Mesothelial cell of epicardium (in vitro differentiated cells): ENCODE measurements at regions not wholly inside any gene's neighbourhood (a gene's known extent, or its start where the extent isn't known, plus 50 kb on each side); places are given as distances from the start of the nearest gene placed in this dataset.
"Not testable (repeated sequence)": the region's sequence is repeated elsewhere in the genome, so short reads cannot be mapped to it uniquely, and the experiment has no call there.

Experiments used
- DNase-seq, 2 experiments: peaks; one replicate each; pipeline ENCODE4 v3.0.0; 2021; ENCODE audit warnings: low spot score in 2 of 2; ENCODE audit not compliant: unreplicated experiment in 2 of 2
- H3K27ac Mint-ChIP-seq: 2 replicates; pipeline ENCODE4 v1.8.0; 2021; ENCODE audit warnings: mixed read lengths
- H3K27me3 Mint-ChIP-seq: 2 replicates; pipeline ENCODE4 v1.8.0; 2021; ENCODE audit warnings: low read depth, mixed read lengths
- H3K36me3 Mint-ChIP-seq: 2 replicates; pipeline ENCODE4 v1.8.0; 2021; ENCODE audit warnings: mixed read lengths
- H3K4me1 Mint-ChIP-seq: 2 replicates; pipeline ENCODE4 v1.8.0; 2021; ENCODE audit warnings: mixed read lengths
- H3K4me3 Mint-ChIP-seq: 2 replicates; pipeline ENCODE4 v1.8.0; 2021; ENCODE audit warnings: mild to moderate bottlenecking, moderate library complexity, mixed read lengths
- H3K9me3 Mint-ChIP-seq: 2 replicates; pipeline ENCODE4 v1.8.0; 2021; ENCODE audit warnings: mixed read lengths
- TF ChIP-seq, protein P1 (sequence below): fragments of 200-600 bp; sonication (generic); IDR thresholded peaks from one replicate; pipeline ENCODE4 v1.5.0; 2021; ENCODE audit warnings: antibody characterized with exemption; ENCODE audit not compliant: unreplicated experiment

DNA sequence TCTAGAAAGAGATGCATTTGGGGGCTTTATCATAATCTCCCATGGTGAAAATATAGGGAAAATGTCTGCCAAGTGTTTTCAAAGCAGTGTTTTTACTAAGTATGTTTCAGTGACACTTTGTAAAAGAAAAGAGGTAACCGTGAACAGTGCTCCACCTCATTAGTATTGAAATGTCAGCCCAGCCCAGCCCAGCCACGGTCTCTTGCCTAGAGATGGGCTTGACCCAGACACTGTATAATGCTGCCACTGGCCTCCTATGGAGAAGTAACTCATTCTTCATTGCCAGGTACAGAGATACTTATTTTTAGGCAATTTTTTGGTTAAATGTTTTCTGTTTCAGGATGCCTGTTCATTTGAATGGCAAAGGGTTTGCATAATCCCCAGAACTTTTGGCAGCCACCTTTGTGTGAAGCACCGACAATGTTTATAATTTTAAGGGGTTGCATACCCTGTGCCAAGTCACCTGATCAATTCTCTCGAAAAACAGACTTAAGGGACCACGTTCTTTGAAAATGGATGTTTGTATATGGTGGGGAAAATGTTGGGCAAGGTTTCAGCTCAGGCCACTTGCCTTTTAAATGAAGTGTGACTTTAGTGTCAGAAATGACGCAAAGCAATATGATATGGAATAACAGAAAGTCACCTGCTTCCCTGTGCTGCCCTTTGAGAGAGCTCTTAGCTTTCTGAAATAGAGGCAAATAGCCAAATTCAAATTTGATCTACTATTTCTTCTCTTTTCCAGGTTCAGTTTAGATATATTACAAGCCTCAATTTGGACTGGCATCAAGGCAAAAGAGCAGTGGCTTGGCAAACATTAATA, 314.5 kb upstream of the RGPD4 start:
- TF ChIP-seq, protein P1, sequence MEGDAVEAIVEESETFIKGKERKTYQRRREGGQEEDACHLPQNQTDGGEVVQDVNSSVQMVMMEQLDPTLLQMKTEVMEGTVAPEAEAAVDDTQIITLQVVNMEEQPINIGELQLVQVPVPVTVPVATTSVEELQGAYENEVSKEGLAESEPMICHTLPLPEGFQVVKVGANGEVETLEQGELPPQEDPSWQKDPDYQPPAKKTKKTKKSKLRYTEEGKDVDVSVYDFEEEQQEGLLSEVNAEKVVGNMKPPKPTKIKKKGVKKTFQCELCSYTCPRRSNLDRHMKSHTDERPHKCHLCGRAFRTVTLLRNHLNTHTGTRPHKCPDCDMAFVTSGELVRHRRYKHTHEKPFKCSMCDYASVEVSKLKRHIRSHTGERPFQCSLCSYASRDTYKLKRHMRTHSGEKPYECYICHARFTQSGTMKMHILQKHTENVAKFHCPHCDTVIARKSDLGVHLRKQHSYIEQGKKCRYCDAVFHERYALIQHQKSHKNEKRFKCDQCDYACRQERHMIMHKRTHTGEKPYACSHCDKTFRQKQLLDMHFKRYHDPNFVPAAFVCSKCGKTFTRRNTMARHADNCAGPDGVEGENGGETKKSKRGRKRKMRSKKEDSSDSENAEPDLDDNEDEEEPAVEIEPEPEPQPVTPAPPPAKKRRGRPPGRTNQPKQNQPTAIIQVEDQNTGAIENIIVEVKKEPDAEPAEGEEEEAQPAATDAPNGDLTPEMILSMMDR, result no peak
- Mint-ChIP-seq H3K4me3 (no peak overlapping the region), H3K27me3 (no peaks in the 10 kb centered on the region), H3K4me1 (no peaks in the 10 kb centered on the region), H3K27ac (no peak overlapping the region), H3K9me3 (peaks cover 15% of the 10 kb centered on the region), H3K36me3 (no peaks in the 10 kb centered on the region)
- DNase-seq, result no peak

DNA sequence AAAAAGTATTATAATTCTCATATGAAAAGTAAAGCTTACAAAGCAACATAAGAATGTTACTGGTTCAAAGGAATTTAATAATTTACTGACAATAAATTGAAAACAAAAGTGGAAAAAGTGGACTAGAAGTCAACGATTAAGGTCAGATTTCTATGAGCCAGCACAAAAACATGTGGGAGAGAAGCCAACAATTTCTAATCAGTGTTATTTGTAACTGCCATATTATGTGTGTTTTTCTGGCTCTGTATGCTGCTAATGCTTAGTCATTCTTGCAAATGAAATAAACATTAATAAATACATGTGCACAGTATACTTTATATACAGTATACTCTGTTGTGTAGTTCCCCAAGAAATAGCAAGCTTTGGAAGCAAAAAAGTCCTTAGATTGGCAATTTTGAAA, 301.3 kb upstream of the RGPD4 start:
- H3K4me1 Mint-ChIP-seq, result peaks cover 2% of the 10 kb centered on the region
- no peak overlapping the region for H3K4me3 Mint-ChIP-seq
- no peak overlapping the region for H3K27ac Mint-ChIP-seq
- peaks cover 2% of the 10 kb centered on the region for H3K36me3 Mint-ChIP-seq
- H3K9me3 Mint-ChIP-seq, result peaks cover 44% of the 10 kb centered on the region
- DNase-seq, result no peak
- TF ChIP-seq, protein P1, result no peak
- H3K27me3 Mint-ChIP-seq, result no peaks in the 10 kb centered on the region

DNA sequence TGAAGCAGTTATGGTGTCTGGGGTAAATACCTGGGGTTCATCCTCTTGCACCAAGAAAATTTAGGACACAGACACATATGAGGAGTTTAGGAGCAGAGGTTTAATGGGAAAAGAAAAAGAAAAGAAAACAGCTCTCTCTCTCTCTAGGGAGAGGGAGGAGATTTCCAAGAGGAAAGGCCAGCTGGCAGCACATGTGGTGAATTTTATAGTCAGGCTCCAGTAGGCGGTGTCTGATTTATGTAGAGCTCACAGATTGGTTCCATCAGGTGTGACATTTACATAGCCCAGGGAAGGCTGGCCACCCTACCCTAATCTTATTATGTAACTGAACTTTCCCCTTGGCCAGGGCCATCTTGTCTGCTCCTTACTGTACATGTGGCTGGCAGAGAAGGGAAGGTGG, 297.5 kb upstream of the RGPD4 start:
- H3K27ac Mint-ChIP-seq, result no peak overlapping the region
- H3K9me3 Mint-ChIP-seq, result peaks cover 26% of the 10 kb centered on the region
- TF ChIP-seq, protein P1, result no peak
- no peak overlapping the region for H3K4me3 Mint-ChIP-seq
- H3K4me1 Mint-ChIP-seq, result peaks cover 2% of the 10 kb centered on the region
- H3K36me3 Mint-ChIP-seq, result peaks cover 2% of the 10 kb centered on the region
- H3K27me3 Mint-ChIP-seq, result no peaks in the 10 kb centered on the region
- DNase-seq, result no peak

DNA sequence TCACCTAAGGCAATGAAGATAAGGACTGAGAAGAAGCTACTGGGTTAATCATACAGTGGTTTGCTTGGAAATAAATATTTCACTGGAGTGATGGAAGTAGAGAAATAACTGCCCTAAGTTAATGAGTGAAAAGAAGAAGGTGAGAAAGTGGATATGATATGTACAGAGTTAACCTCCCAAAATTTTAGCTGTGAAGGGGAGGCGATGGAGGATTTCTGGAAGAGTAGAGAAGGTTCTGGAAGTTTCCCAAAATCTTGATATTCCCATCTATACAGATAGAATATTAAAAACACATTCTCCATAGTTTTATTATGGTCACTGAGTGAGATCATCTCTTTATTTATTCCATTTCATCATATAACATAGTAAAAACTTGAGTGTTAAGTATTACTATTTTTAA, 296.6 kb upstream of the RGPD4 start:
- Mint-ChIP-seq H3K27ac (no peak overlapping the region), H3K9me3 (peaks cover 18% of the 10 kb centered on the region), H3K4me3 (no peak overlapping the region), H3K27me3 (no peaks in the 10 kb centered on the region), H3K36me3 (peaks cover 2% of the 10 kb centered on the region), H3K4me1 (peaks cover 2% of the 10 kb centered on the region)
- DNase-seq, result no peak
- TF ChIP-seq, protein P1, result no peak

DNA sequence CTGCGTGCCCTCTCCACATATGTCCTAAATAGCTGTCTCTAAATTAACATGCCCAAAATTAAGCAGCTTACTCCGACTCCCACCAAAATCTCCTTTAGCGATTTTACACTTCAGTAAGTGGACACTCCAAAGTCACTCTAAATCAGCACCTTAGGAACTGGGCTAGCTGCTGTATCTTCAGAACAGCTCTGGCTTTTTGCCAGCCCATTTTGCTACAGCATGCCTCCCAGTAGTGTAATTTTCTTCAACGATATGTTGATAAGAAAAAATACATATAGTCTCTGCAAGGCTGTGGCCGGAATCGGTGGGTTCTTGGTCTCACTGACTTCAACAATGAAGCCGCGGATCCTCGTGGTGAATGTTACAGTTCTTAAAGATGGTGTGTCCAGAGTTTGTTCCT, 291.8 kb upstream of the RGPD4 start:
- Mint-ChIP-seq H3K27ac (no peak overlapping the region), H3K9me3 (no peaks in the 10 kb centered on the region), H3K4me3 (no peak overlapping the region), H3K4me1 (no peaks in the 10 kb centered on the region), H3K36me3 (no peaks in the 10 kb centered on the region), H3K27me3 (no peaks in the 10 kb centered on the region)
- DNase-seq, result no peak
- TF ChIP-seq, protein P1, result no peak

DNA sequence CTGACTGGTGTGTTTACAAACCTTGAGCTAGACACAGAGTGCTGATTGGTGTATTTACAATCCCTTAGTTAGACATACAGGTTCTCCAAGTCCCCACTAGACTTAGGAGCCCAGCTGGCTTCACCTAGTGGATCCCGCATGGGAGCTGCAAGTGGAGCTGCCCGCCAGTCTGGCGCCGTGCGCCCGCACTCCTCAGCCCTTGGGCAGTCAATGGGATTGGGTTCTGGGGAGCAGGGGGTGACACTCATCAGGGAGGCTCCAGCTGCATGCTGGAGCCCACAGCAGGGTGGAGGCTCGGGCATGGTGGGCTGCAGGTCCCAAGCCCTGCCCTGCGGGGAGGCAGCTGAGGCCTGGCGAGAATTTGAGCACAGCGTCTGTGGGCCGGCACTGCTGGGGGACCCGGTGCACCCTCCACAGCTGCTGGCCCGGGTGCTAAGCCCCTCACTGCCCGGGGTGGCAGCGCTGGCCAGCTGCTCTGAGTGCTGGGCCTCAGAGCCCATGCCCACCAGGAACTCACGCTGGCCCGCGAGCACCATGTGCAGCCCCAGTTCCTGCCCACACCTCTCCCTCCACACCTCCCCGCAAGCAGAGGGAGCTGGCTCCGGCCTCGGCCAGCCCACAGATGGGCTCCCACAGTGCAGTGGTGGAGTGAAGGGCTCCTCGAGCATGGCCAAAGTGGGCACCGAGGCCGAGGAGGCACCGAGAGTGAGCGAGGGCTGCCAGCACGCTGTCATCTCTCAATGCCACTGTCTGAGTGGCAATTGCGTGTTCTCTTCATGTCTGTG, 290.6 kb upstream of the RGPD4 start:
- H3K36me3 Mint-ChIP-seq, H3K27ac Mint-ChIP-seq, H3K9me3 Mint-ChIP-seq, H3K27me3 Mint-ChIP-seq, DNase-seq, H3K4me3 Mint-ChIP-seq, H3K4me1 Mint-ChIP-seq: not testable (repeated sequence)
